ENCODE measurements at regions not wholly inside any gene's neighbourhood (a gene's known extent, or its start where the extent isn't known, plus 50 kb on each side); places are given as distances from the start of the nearest gene placed in this dataset.

DNA sequence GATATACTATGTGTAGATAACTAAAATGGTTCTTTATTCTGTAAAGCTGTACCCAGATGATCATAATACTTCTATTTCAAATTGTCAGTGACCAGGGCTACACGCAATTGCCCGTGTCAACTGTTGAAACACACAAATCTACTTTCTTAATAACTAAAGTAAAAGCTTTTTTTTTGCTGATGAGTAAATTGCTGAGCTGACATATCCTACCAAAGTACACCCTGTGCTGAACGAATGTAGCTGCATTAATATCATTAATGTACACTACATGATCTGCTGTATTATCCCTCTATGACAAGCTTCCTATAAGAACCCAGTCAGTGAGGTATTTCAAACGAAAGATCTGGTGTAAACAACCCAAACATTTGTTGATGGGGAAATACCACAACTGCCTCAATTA, 827.2 kb upstream of the ATXN8OS start:
- Mint-ChIP-seq H3K27me3 (no peaks in the 10 kb centered on the region), H3K4me3 (no peak overlapping the region), H3K36me3 (no peaks in the 10 kb centered on the region), H3K27ac (no peak overlapping the region), H3K4me1 (ENCODE audit: unreplicated experiment) (no peaks in the 10 kb centered on the region), H3K9me3 (no peaks in the 10 kb centered on the region)
- TF ChIP-seq, protein P1, sequence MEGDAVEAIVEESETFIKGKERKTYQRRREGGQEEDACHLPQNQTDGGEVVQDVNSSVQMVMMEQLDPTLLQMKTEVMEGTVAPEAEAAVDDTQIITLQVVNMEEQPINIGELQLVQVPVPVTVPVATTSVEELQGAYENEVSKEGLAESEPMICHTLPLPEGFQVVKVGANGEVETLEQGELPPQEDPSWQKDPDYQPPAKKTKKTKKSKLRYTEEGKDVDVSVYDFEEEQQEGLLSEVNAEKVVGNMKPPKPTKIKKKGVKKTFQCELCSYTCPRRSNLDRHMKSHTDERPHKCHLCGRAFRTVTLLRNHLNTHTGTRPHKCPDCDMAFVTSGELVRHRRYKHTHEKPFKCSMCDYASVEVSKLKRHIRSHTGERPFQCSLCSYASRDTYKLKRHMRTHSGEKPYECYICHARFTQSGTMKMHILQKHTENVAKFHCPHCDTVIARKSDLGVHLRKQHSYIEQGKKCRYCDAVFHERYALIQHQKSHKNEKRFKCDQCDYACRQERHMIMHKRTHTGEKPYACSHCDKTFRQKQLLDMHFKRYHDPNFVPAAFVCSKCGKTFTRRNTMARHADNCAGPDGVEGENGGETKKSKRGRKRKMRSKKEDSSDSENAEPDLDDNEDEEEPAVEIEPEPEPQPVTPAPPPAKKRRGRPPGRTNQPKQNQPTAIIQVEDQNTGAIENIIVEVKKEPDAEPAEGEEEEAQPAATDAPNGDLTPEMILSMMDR (conservative IDR thresholded peaks at IDR 0.05) = no peak
- no peak for DNase-seq (ENCODE audit: extremely low spot score, unreplicated experiment)

DNA sequence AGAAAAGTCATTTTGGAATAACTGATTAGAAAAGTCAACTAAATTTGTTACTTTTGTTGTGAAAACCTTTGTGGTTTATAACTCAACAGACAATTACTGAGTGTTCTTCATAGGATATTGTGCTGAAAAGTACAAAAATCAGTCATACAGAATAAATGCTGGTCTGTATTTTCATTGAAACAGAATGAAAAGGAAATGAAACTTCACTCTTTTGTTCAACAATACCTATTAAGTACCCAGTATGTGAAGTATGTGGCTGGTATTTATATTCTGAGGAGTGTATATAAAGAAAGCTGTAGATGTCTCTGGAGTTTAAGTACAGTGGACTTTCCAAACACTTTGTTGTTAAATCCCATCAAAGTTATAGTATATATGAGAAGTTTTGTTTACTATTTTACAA, 828.4 kb upstream of the ATXN8OS start:
- Mint-ChIP-seq H3K27me3 (no peaks in the 10 kb centered on the region), H3K4me1 (ENCODE audit: unreplicated experiment) (no peaks in the 10 kb centered on the region), H3K36me3 (no peaks in the 10 kb centered on the region), H3K27ac (no peak overlapping the region), H3K4me3 (no peak overlapping the region), H3K9me3 (no peaks in the 10 kb centered on the region)
- TF ChIP-seq, protein P1 (conservative IDR thresholded peaks at IDR 0.05) = no peak
- no peak for DNase-seq (ENCODE audit: extremely low spot score, unreplicated experiment)

DNA sequence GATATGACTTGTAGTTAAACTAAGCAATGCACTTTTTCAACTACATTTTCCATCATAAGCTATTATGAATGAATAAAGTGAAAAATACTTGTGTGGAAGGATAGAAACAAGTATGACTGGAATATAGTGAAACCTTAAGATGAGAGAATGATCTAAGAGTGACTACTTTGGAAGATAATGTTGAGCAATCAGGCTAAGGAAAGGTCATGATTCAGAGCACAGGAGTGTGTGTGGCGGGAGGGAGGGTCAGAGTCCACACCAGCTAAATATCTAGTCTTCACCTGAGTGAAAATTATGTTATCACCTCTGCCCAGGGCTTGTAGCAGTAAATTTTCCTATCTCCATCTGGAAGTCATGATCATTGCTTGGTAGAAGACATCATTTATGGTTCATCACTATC, 833.4 kb upstream of the ATXN8OS start:
- Mint-ChIP-seq H3K4me1 (ENCODE audit: unreplicated experiment) (no peaks in the 10 kb centered on the region), H3K36me3 (no peaks in the 10 kb centered on the region), H3K4me3 (no peak overlapping the region), H3K9me3 (no peaks in the 10 kb centered on the region), H3K27ac (no peak overlapping the region), H3K27me3 (no peaks in the 10 kb centered on the region)
- TF ChIP-seq, protein P1 (conservative IDR thresholded peaks at IDR 0.05) = no peak
- DNase-seq (ENCODE audit: extremely low spot score, unreplicated experiment) = no peak

DNA sequence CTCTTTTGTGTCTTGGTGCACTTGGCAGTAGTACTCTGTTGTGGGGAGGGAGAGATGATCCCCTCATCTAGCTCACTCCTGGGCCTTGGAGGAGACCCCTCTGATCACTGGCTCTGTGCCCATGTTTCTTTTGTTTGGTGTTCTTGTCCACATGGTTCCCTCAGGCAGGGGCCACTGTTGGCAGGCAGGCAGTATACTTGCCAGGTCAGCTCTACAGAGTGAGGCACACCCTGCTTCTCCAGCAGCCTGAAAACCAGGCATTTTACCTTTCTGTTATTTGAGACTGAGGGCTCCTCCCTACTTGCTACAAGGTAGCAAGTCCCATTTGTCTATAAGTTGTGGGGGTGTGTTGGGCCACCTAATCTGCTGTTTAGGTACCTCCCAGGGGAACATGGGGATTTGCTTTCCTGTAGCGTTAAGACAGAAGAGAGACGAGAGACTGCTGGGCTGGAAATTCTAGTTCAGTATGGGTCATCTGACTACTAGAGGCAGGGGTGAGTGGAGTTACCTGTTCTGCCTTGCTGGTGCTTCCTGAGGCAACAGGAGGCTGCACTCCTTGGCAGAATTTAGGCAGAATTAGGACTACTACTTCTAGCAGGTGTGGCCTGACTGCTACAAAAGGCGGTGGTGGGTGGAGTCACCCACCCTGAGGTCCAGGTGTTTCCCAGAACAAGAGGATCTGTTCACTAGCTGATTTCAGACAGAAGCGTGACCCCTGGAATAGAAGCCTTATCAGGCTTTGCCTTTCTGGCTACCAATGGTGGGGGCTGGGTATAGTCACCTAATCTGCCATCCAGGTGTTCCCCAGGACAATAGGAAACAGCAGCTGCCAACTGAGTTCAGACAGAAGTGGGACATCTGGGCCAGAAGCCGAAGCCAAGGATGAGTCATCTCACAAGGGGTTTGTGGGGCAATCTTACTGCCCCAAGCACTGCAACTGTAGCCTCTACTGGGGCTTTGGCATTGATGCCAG, 843.0 kb upstream of the ATXN8OS start:
- peak overlapping the region; percentile 83 for H3K27ac Mint-ChIP-seq
- DNase-seq (ENCODE audit: extremely low spot score, unreplicated experiment) = no peak
- H3K36me3 Mint-ChIP-seq = no peaks in the 10 kb centered on the region
- TF ChIP-seq, protein P1 (conservative IDR thresholded peaks at IDR 0.05) = no peak
- H3K9me3 Mint-ChIP-seq = no peaks in the 10 kb centered on the region
- peaks cover 4% of the 10 kb centered on the region for H3K4me1 Mint-ChIP-seq (ENCODE audit: unreplicated experiment)
- no peaks in the 10 kb centered on the region for H3K27me3 Mint-ChIP-seq
- peak overlapping the region; percentile 24 for H3K4me3 Mint-ChIP-seq

DNA sequence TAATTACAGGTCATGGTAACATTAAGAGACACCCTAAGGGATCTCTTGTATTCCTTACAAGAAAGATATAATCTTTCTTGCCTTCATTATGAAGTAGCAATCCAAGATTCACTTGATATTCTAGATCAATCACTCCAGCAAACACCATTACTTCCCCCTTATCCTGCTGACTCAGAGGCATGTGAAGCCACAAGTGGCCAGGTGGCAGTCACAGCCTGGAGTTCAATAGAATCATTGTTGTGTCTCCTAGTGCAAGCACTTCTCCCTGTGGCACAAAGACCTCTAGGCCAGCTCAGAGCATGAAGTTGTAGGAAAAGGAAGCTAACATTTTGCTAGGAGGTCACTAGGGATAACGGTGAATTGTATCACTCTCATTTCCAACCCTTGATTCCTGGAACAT, 864.3 kb upstream of the ATXN8OS start:
- H3K36me3 Mint-ChIP-seq = no peaks in the 10 kb centered on the region
- TF ChIP-seq, protein P1 (conservative IDR thresholded peaks at IDR 0.05) = no peak
- H3K4me1 Mint-ChIP-seq (ENCODE audit: unreplicated experiment) = no peaks in the 10 kb centered on the region
- H3K4me3 Mint-ChIP-seq = no peak overlapping the region
- DNase-seq (ENCODE audit: extremely low spot score, unreplicated experiment) = no peak
- no peaks in the 10 kb centered on the region for H3K27me3 Mint-ChIP-seq
- H3K27ac Mint-ChIP-seq = no peak overlapping the region
- no peaks in the 10 kb centered on the region for H3K9me3 Mint-ChIP-seq
